Chondrocyte (in vitro differentiated cells): ENCODE measurements at regions not wholly inside any gene's neighbourhood (a gene's known extent, or its start where the extent isn't known, plus 50 kb on each side); places are given as distances from the start of the nearest gene placed in this dataset.

Experiments used
- DNase-seq: peaks from one replicate; pipeline ENCODE4 v3.0.0; 2021; ENCODE audit warnings: mixed read lengths, low spot score
- H3K27ac Mint-ChIP-seq: one replicate; pipeline ENCODE4 v1.8.0; 2021; ENCODE audit warnings: mild to moderate bottlenecking, moderate library complexity, mixed read lengths; ENCODE audit not compliant: unreplicated experiment
- H3K27me3 Mint-ChIP-seq: 2 replicates; pipeline ENCODE4 v1.8.0; 2021; ENCODE audit warnings: low read depth, mixed read lengths
- H3K36me3 Mint-ChIP-seq: 2 replicates; pipeline ENCODE4 v1.8.0; 2021; ENCODE audit warnings: low read depth, mixed read lengths
- H3K4me1 Mint-ChIP-seq: 2 replicates; pipeline ENCODE4 v1.8.0; 2021; ENCODE audit warnings: low read depth, mild to moderate bottlenecking, mixed read lengths
- H3K4me3 Mint-ChIP-seq: one replicate; pipeline ENCODE4 v1.8.0; 2021; ENCODE audit warnings: mild to moderate bottlenecking, moderate library complexity, mixed read lengths; ENCODE audit not compliant: unreplicated experiment
- H3K9me3 Mint-ChIP-seq: 2 replicates; pipeline ENCODE4 v1.8.0; 2021; ENCODE audit warnings: low read depth, mixed read lengths
- CTCF ChIP-seq: fragments of 200-600 bp; sonication (generic); IDR thresholded peaks from 2 replicates; pipeline ENCODE4 v1.5.0; 2021; ENCODE audit warnings: antibody characterized with exemption, mild to moderate bottlenecking, moderate library complexity

DNA sequence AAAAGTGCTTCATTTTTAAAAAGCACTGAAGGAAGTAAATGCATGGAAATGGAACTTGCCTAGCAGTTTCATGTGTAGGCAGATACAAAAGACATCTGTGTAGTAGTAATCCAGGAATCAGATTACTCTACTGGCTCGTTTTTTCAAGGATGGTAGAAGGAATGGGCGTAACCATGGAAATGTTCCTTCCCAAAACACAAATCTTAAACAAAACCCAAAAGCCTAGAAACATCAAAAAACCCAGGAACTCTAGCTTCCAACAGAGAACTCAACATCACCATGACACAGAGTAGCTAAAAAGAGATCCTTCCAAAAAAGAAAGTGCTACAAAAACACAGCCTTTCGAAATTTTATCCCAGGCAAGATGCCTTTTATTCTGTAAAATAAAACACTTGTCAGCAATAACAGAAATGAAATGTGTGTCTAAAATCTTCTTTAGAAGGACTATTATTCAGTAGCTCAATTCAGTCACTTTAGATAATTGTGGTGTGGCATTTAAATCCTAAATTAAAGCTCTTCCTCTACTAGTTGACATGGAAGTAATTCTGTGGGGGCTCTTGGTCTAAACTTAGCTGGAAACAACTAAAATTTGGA lies 81.7 kb downstream of the FAM217A start:
- H3K36me3 Mint-ChIP-seq = no peaks in the 10 kb centered on the region
- no peak for TF ChIP-seq CTCF
- H3K27me3 Mint-ChIP-seq = no peaks in the 10 kb centered on the region
- peaks cover 27% of the 10 kb centered on the region for H3K4me1 Mint-ChIP-seq
- peak overlapping the region; percentile 93 for H3K27ac Mint-ChIP-seq
- DNase-seq = no peak
- no peaks in the 10 kb centered on the region for H3K9me3 Mint-ChIP-seq
- peak overlapping the region; percentile 55 for H3K4me3 Mint-ChIP-seq

DNA sequence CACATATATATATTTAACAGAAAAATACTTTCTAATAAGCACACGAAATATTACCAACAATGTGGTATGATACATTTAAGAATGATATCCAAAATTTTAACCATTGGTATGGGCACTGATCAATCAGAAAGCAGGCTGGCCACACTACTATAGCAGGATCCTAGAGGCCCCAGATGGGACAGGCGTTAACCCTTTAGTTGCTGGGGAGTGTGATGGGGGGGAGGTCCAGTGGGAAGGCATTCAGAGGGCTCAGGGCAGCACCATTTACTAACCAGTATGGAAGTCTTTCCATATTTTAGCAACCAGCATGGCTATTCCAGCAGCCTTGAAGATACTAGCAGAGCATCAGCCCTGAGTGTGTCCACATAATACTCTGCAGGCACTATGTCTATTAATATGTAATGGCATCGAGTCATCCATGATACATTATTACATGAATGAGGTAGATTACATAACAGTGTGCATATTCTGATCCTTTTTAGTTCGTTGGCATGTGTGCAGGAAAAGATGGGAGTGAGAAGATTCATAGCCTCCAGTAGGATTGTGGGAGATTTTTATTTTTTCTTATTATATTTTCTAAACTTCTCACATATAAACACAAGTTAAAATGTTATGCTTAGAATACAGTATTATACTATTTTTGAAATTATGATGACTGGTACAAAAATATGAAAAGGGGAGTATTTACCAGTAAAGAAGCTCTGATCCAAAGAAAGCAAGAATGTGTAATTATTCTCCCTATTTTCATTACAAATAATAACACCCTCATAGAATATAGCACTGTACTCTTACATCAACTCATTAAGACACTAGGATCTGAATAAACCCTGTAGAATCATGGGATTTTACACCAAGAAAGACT lies 78.9 kb downstream of the FAM217A start:
- Mint-ChIP-seq H3K36me3 (no peaks in the 10 kb centered on the region), H3K27me3 (no peaks in the 10 kb centered on the region), H3K4me1 (peaks cover 29% of the 10 kb centered on the region), H3K4me3 (no peak overlapping the region), H3K27ac (no peak overlapping the region), H3K9me3 (no peaks in the 10 kb centered on the region)
- DNase-seq = no peak
- TF ChIP-seq CTCF = no peak

DNA sequence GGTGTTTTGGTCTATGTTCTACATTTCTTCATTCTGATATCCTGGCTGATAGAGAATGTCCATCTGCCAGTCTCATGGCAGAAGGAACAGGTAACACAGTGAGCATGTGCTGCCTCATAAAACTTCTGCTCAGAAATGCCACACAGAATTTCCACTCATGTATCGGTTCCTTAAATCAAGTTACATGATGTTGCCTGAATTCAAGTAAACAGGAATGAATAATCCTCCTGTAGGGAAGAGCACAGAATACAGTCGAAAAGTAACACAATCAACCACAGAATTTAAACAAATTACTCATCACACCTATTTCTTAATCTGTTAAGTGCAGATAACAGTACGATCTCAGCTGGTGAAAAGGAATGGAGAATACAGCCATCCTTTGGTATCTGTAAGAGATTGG lies 74.7 kb downstream of the FAM217A start:
- TF ChIP-seq CTCF = no peak
- peaks cover 17% of the 10 kb centered on the region for H3K4me1 Mint-ChIP-seq
- H3K36me3 Mint-ChIP-seq = no peaks in the 10 kb centered on the region
- DNase-seq = no peak
- no peak overlapping the region for H3K27ac Mint-ChIP-seq
- H3K9me3 Mint-ChIP-seq = no peaks in the 10 kb centered on the region
- H3K4me3 Mint-ChIP-seq = no peak overlapping the region
- no peaks in the 10 kb centered on the region for H3K27me3 Mint-ChIP-seq

GRCh38 chr6:4008324-4009047 lies 70.5 kb downstream of the FAM217A start:
- Mint-ChIP-seq H3K9me3 (peaks cover 6% of the 10 kb centered on the region), H3K27ac (peak overlapping the region; percentile 93), H3K4me1 (peaks cover 16% of the 10 kb centered on the region), H3K27me3 (no peaks in the 10 kb centered on the region), H3K4me3 (no peak overlapping the region), H3K36me3 (peaks cover 6% of the 10 kb centered on the region)
- TF ChIP-seq CTCF = peak; percentile 85
- DNase-seq = no peak

DNA sequence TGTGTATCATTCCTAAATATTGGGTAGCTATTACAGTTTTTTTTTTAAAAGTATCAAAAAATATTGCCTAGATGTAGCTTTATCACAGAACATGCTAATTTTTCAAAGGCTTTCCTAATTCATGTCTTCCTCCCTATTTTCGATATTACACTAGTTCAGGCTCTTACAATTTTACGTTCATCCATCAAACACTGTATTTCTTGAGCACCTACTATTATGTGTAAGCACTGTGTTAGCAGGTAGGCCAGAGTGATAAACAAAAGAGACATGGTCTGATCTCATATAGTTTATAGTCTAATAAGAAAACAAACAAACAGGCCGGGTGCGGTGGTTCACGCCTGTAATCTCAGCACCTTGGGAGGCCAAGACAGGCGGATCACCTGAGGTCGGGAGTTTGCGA lies 69.5 kb downstream of the FAM217A start:
- TF ChIP-seq CTCF = no peak
- Mint-ChIP-seq H3K4me1 (peaks cover 13% of the 10 kb centered on the region), H3K27me3 (no peaks in the 10 kb centered on the region), H3K36me3 (peaks cover 6% of the 10 kb centered on the region), H3K27ac (no peak overlapping the region), H3K4me3 (no peak overlapping the region), H3K9me3 (peaks cover 6% of the 10 kb centered on the region)
- no peak for DNase-seq
